Ishikawa (cell line): ENCODE measurements at regions not wholly inside any gene's neighbourhood (a gene's known extent, or its start where the extent isn't known, plus 50 kb on each side); places are given as distances from the start of the nearest gene placed in this dataset.

Experiments
- CEBPB ChIP-seq: IDR thresholded peaks from 2 replicates; pipeline ENCODE4 v1.6.1; 2012
- CREB1 ChIP-seq: IDR thresholded peaks from 2 replicates; pipeline ENCODE4 v1.6.1; 2012; ENCODE audit warnings: low read depth
- EGR1 ChIP-seq: IDR thresholded peaks from 2 replicates; pipeline ENCODE4 v1.6.1; 2012
- EP300 ChIP-seq: IDR thresholded peaks from 2 replicates; pipeline ENCODE4 v1.6.1; 2012; ENCODE audit warnings: borderline replicate concordance
- FOXM1 ChIP-seq: IDR thresholded peaks from 2 replicates; pipeline ENCODE4 v1.6.1; 2012; ENCODE audit warnings: low read depth, borderline replicate concordance
- MAX ChIP-seq: IDR thresholded peaks from 2 replicates; pipeline ENCODE4 v1.6.1; 2012
- NFIC ChIP-seq: IDR thresholded peaks from 2 replicates; pipeline ENCODE4 v1.6.1; 2012
- RAD21 ChIP-seq: IDR thresholded peaks from 2 replicates; pipeline ENCODE4 v1.6.1; 2012; ENCODE audit warnings: low read depth
- REST ChIP-seq: IDR thresholded peaks from 2 replicates; pipeline ENCODE4 v1.6.1; 2012; ENCODE audit warnings: low read depth, mild to moderate bottlenecking
- TAF1 ChIP-seq: IDR thresholded peaks from 2 replicates; pipeline ENCODE4 v1.6.1; 2012; ENCODE audit warnings: low read depth, mild to moderate bottlenecking
- TCF12 ChIP-seq: IDR thresholded peaks from 2 replicates; pipeline ENCODE4 v1.6.1; 2012; ENCODE audit warnings: low read depth
- TEAD4 ChIP-seq: IDR thresholded peaks from 2 replicates; pipeline ENCODE4 v1.6.1; 2012
- USF1 ChIP-seq: IDR thresholded peaks from 2 replicates; pipeline ENCODE4 v1.6.1; 2012
- YY1 ChIP-seq: IDR thresholded peaks from 2 replicates; pipeline ENCODE4 v1.6.1; 2012; ENCODE audit warnings: low read depth
- ZBTB7A ChIP-seq: IDR thresholded peaks from 2 replicates; pipeline ENCODE4 v1.6.1; 2012; ENCODE audit warnings: low read depth

- TF ChIP-seq REST (no peak), ZBTB7A (no peak), CREB1 (no peak), TCF12 (no peak), USF1 (no peak), FOXM1 (no peak), TEAD4 (no peak), CEBPB (no peak), RAD21 (no peak), NFIC (no peak), MAX (no peak)
Observed at GRCh38 chr21:15195104-15195503, 130.3 kb upstream of the NRIP1 start.

GRCh38 chr21:15195768-15196167 is 131.0 kb upstream of the NRIP1 start:
- TF ChIP-seq CEBPB: no peak
- TF ChIP-seq CREB1: no peak
- TF ChIP-seq USF1: no peak
- no peak for TF ChIP-seq TCF12
- TF ChIP-seq REST: no peak
- no peak for TF ChIP-seq TAF1
- TF ChIP-seq TEAD4: no peak
- TF ChIP-seq EGR1: no peak
- no peak for TF ChIP-seq MAX
- TF ChIP-seq ZBTB7A: no peak
- no peak for TF ChIP-seq FOXM1

- TF ChIP-seq TCF12: no peak
- TF ChIP-seq NFIC: no peak
- TF ChIP-seq YY1: no peak
- TF ChIP-seq TAF1: no peak
- TF ChIP-seq FOXM1: no peak
- TF ChIP-seq USF1: no peak
- no peak for TF ChIP-seq CEBPB
- no peak for TF ChIP-seq RAD21
- no peak for TF ChIP-seq CREB1
- TF ChIP-seq EP300: no peak
- no peak for TF ChIP-seq ZBTB7A
- no peak for TF ChIP-seq MAX
- TF ChIP-seq REST: no peak
- no peak for TF ChIP-seq EGR1
- TF ChIP-seq TEAD4: no peak
Observed at GRCh38 chr21:15197696-15198095, 132.9 kb upstream of the NRIP1 start.

GRCh38 chr21:15199414-15200383 is 134.9 kb upstream of the NRIP1 start:
- TF ChIP-seq TCF12 (no peak), FOXM1 (no peak), CREB1 (no peak), REST (no peak), RAD21 (no peak)
